B cell (primary cell): ENCODE measurements at regions not wholly inside any gene's neighbourhood (a gene's known extent, or its start where the extent isn't known, plus 50 kb on each side); places are given as distances from the start of the nearest gene placed in this dataset.

Source experiments
- ATAC-seq: fragments of 200-7000 bp; cut with Tn5 transposase; one replicate; pipeline ENCODE4 v1.10.0; 2021; ENCODE audit warnings: low read depth, mild to moderate bottlenecking, moderate number of reproducible peaks, moderate library complexity
- CTCF ChIA-PET: fragments of 350-600 bp; sonication (Branson Sonifier 250); formaldehyde crosslinking; loops from one replicate; lab custom pipeline; 2021; ENCODE audit warnings: antibody characterized with exemption, inconsistent platforms; lab: Charles Lee
- POLR2A ChIA-PET: fragments of 350-600 bp; sonication (Branson Sonifier 250); formaldehyde crosslinking; loops from one replicate; lab custom pipeline; 2021; ENCODE audit warnings: antibody characterized with exemption; lab: Charles Lee
- DNase-seq: peaks from one replicate; pipeline ENCODE4 v3.0.0; 2013
- H2AFZ ChIP-seq: 2 replicates; pipeline ENCODE4 v1.6.1; 2012; ENCODE audit warnings: mild to moderate bottlenecking, low read depth, low read length; ENCODE audit not compliant: insufficient read depth, poor library complexity, severe bottlenecking
- H3K27ac ChIP-seq, 2 donors: 1 replicate in 1 of 2; 2 replicates in 1 of 2; pipeline ENCODE4 v1.5.1; 2012 to 2013; ENCODE audit warnings: low read length in 2 of 2, mild to moderate bottlenecking in 2 of 2, moderate library complexity in 1 of 2
- H3K27me3 ChIP-seq, 4 experiments: fragments of 200-600 bp in 1 of 4; sonication (generic) in 1 of 4; replicated peaks in 1 of 4; 1 replicate in 2 of 4; 2 replicates in 2 of 4; pipeline versions ENCODE4 v1.6.1 to v1.7.0; 2013 to 2016; ENCODE audit warnings: low read length in 3 of 4, mild to moderate bottlenecking in 2 of 4, mixed read lengths in 1 of 4, moderate library complexity in 1 of 4; ENCODE audit not compliant: insufficient read depth in 4 of 4, control insufficient read depth in 3 of 4; ENCODE audit errors: control extremely low read depth in 1 of 4
- H3K36me3 ChIP-seq, 2 experiments: replicated peaks in 1 of 2; 1 replicate in 1 of 2; 2 replicates in 1 of 2; pipeline versions ENCODE4 v1.6.1 to v1.7.1; 2013; ENCODE audit warnings: low read length in 1 of 2; ENCODE audit not compliant: insufficient read depth in 2 of 2, control insufficient read depth in 1 of 2; ENCODE audit errors: control extremely low read depth in 1 of 2, extremely low read depth in 1 of 2
- H3K4me1 ChIP-seq, 2 donors: fragments of 200-600 bp in 1 of 2; sonication (generic) in 1 of 2; 1 replicate in 1 of 2; 2 replicates in 1 of 2; pipeline versions ENCODE4 v1.5.1 to v1.6.1; 2013 to 2017; ENCODE audit warnings: low read length in 2 of 2; ENCODE audit not compliant: control insufficient read depth in 2 of 2, insufficient read depth in 2 of 2
- H3K4me2 ChIP-seq: replicated peaks from 2 replicates; pipeline ENCODE3; 2012; ENCODE audit warnings: mild to moderate bottlenecking, low read depth, low read length; ENCODE audit not compliant: poor library complexity, severe bottlenecking
- H3K4me3 ChIP-seq, 5 experiments: fragments of 200-600 bp in 1 of 5; sonication (generic) in 1 of 5; 1 replicate in 3 of 5; 2 replicates in 2 of 5; pipeline versions ENCODE4 v1.5.1 to v1.7.0; 2011 to 2016; ENCODE audit warnings: low read length in 4 of 5, mild to moderate bottlenecking in 4 of 5, low read depth in 2 of 5, control low read depth in 1 of 5, moderate library complexity in 1 of 5; ENCODE audit not compliant: insufficient read depth in 1 of 5; ENCODE audit errors: control extremely low read depth in 1 of 5, extremely low read depth in 1 of 5
- H3K79me2 ChIP-seq: fragments of 200-600 bp; sonication (generic); one replicate; pipeline ENCODE4 v1.6.0; 2016; ENCODE audit warnings: low read length; ENCODE audit not compliant: control insufficient read depth, insufficient read depth
- H3K9ac ChIP-seq: fragments of 200-600 bp; sonication (generic); 2 replicates; pipeline ENCODE4 v1.6.1; 2017; ENCODE audit warnings: mild to moderate bottlenecking, low read length, moderate library complexity
- H3K9me3 ChIP-seq, 3 donors: one replicate each; pipeline versions ENCODE4 v1.6.1 to v1.7.1; 2013; ENCODE audit warnings: low read length in 2 of 3; ENCODE audit not compliant: control insufficient read depth in 2 of 3, insufficient read depth in 1 of 3; ENCODE audit errors: control extremely low read depth in 1 of 3
- H4K20me1 ChIP-seq: 2 replicates; pipeline ENCODE4 v1.6.0; 2012; ENCODE audit warnings: mild to moderate bottlenecking, low read length; ENCODE audit not compliant: insufficient read depth, control insufficient read depth, poor library complexity, severe bottlenecking
- H3K27ac Mint-ChIP-seq: one replicate; pipeline ENCODE4 v1.8.0; 2021; ENCODE audit warnings: mixed read lengths
- H3K27me3 Mint-ChIP-seq: one replicate; pipeline ENCODE4 v1.8.0; 2021; ENCODE audit warnings: mixed read lengths
- H3K4me1 Mint-ChIP-seq: one replicate; pipeline ENCODE4 v1.8.0; 2021; ENCODE audit warnings: mixed read lengths
- H3K4me3 Mint-ChIP-seq: one replicate; pipeline ENCODE4 v1.8.0; 2021; ENCODE audit warnings: mixed read lengths
- H3K9me3 Mint-ChIP-seq: one replicate; pipeline ENCODE4 v1.8.0; 2022; ENCODE audit warnings: mixed read lengths; ENCODE audit not compliant: insufficient read depth
- EZH2 ChIP-seq: IDR thresholded peaks from 2 replicates; pipeline ENCODE4 v1.6.1; 2012; ENCODE audit warnings: borderline replicate concordance, low read depth, mild to moderate bottlenecking, moderate library complexity, low read length; ENCODE audit not compliant: insufficient read depth, poor library complexity, severe bottlenecking
- WGBS: methylation state at CpG from one replicate; pipeline ENCODE4 v1.1.5; 2013; ENCODE audit warnings: missing lambda C conversion rate; ENCODE audit not compliant: insufficient coverage; 5-methylcytosine and 5-hydroxymethylcytosine counted together
- intact Hi-C: fragments of 100-400 bp; cut with micrococcal nuclease; formaldehyde crosslinking; loops from one replicate; pipeline ENCODE4 v1.10.0; 2022
- TF ChIP-seq, protein P1 (sequence below): fragments of 200-600 bp; IDR thresholded peaks from one replicate; pipeline ENCODE4 v1.8.0; 2022; ENCODE audit warnings: antibody characterized with exemption, mild to moderate bottlenecking

DNA sequence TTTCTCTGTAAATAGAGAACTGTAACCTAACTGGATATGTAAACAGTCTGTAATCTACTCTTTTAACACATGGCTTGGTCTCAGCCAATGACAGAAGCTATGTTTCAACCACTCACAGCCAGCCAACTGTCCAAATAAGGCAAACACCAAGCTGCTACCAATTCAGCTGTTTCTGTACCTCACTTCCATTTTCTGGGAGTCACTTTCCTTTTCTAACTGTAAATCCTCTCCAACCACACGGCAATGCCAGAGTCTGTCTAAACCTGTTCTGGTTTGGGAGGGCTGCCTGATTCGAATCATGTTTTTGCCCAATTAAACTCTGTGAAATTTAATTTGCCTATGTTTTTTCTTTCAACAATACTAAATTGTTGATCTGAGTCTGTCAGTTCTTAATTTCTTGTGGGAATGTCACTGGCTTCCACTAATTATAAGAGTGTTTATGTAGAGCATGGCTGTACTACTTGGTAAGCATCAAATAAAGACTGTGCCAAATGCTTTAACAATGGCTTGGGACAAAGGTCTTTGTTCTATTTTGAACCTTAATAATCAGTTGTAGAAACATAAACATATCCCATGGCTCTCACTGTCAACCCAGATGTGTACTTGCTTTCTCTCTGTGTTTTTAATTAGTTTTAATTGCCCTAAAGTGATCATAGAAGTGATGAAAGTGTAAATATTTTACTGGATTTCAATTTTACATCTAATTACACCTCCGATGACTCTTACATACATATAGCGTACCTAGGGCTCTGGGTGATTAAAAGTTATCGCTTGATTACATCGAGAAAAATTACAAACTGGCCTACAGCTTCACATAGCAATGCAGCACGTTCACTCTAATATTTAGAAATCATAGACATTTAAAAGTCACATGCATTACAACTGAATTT lies 1144.6 kb upstream of the TMPRSS15 start:
- no peaks in the 10 kb centered on the region for H3K27me3 Mint-ChIP-seq
- POLR2A ChIA-PET, result no interaction called here
- no peak overlapping the region for H3K27ac Mint-ChIP-seq
- CTCF ChIA-PET, result no interaction called here
- WGBS, result no CpG with 5 or more reads among the region's 7 CpGs
- H3K9me3 Mint-ChIP-seq, result peaks cover 5% of the 10 kb centered on the region
- ATAC-seq (no peak), DNase-seq (no peak)
- no peaks in the 10 kb centered on the region for H3K4me1 Mint-ChIP-seq
- Histone ChIP-seq H4K20me1 (no peaks in the 10 kb centered on the region), H3K4me1 (no peaks in the 10 kb centered on the region), H3K4me2 (no peak overlapping the region), H3K27me3 (no peaks in the 10 kb centered on the region), H3K79me2 (no peaks in the 10 kb centered on the region), H3K36me3 (no peaks in the 10 kb centered on the region), H2AFZ (no peak overlapping the region), H3K4me3 (no peak overlapping the region), H3K9me3 (peaks cover 0 to 4% (median 0%) of the 10 kb centered on the region in 3 donors), H3K27ac (no peak overlapping the region), H3K9ac (no peak overlapping the region)
- no peak overlapping the region for H3K4me3 Mint-ChIP-seq
- intact Hi-C loops, result no loop called here
- no peak for TF ChIP-seq EZH2
- TF ChIP-seq, protein P1, sequence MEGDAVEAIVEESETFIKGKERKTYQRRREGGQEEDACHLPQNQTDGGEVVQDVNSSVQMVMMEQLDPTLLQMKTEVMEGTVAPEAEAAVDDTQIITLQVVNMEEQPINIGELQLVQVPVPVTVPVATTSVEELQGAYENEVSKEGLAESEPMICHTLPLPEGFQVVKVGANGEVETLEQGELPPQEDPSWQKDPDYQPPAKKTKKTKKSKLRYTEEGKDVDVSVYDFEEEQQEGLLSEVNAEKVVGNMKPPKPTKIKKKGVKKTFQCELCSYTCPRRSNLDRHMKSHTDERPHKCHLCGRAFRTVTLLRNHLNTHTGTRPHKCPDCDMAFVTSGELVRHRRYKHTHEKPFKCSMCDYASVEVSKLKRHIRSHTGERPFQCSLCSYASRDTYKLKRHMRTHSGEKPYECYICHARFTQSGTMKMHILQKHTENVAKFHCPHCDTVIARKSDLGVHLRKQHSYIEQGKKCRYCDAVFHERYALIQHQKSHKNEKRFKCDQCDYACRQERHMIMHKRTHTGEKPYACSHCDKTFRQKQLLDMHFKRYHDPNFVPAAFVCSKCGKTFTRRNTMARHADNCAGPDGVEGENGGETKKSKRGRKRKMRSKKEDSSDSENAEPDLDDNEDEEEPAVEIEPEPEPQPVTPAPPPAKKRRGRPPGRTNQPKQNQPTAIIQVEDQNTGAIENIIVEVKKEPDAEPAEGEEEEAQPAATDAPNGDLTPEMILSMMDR, result no peak

DNA sequence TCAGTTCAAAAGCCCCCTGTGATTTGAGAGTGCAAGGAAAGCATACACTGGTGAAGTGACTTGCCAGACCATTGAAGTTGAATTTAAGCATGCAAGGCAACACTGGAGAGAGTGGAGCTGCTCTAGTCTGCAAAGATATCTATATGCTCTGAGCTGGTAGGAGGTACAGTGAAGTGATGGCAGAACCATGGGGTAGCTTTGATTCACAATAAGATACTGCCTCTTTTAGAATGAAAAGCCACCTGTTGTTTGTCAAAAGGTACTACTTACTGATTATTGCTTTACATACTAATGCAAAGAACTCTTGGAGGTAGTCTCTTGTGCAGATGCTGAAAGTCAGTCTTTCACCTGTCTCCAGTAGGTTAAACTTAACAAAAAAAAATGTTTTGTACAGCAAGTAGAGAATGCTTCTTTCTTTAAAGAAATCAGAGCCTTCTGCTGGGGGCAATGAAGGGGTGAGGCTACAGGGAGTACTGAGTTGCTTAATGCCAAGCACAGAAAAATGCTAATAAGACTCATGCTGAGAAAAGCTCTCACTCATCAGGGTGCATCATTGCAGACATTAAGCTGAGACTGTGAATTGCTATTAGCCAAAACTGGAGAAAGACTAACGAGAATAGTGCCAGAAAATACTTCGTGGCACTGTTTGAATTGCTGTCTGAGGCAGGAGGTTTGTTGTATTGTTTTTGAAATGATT lies 1150.5 kb upstream of the TMPRSS15 start:
- TF ChIP-seq, protein P1, result no peak
- no peak for TF ChIP-seq EZH2

More for the DNA sequence above, 1150.5 kb upstream of the TMPRSS15 start:
- DNase-seq, result no peak
- no peak overlapping the region for H2AFZ ChIP-seq
- H3K27me3 ChIP-seq, result no peaks in the 10 kb centered on the region
- no peaks in the 10 kb centered on the region for H4K20me1 ChIP-seq
- Mint-ChIP-seq H3K27ac (no peak overlapping the region), H3K27me3 (no peaks in the 10 kb centered on the region), H3K9me3 (no peaks in the 10 kb centered on the region), H3K4me1 (no peaks in the 10 kb centered on the region), H3K4me3 (no peak overlapping the region)
- no peaks in the 10 kb centered on the region for H3K79me2 ChIP-seq
- H3K36me3 ChIP-seq, result no peaks in the 10 kb centered on the region
- no peak for ATAC-seq
- H3K4me2 ChIP-seq, result no peak overlapping the region
- WGBS, result no CpG with 5 or more reads among the region's 2 CpGs
- no peak overlapping the region for H3K9ac ChIP-seq
- H3K4me1 ChIP-seq, result no peaks in the 10 kb centered on the region
- intact Hi-C loops, result no loop called here
- no peak overlapping the region for H3K4me3 ChIP-seq
- peaks cover 0 to 1% (median 0%) of the 10 kb centered on the region in 3 donors for H3K9me3 ChIP-seq
- POLR2A ChIA-PET, result no interaction called here
- H3K27ac ChIP-seq, result no peak overlapping the region
- CTCF ChIA-PET, result no interaction called here
